GM19240 (cell line): ENCODE measurements at regions not wholly inside any gene's neighbourhood (a gene's known extent, or its start where the extent isn't known, plus 50 kb on each side); places are given as distances from the start of the nearest gene placed in this dataset.

Experiments used
- DNase-seq: peaks from one replicate; pipeline ENCODE4 v3.0.0; 2011; ENCODE audit warnings: low spot score; ENCODE audit not compliant: insufficient read length

DNA sequence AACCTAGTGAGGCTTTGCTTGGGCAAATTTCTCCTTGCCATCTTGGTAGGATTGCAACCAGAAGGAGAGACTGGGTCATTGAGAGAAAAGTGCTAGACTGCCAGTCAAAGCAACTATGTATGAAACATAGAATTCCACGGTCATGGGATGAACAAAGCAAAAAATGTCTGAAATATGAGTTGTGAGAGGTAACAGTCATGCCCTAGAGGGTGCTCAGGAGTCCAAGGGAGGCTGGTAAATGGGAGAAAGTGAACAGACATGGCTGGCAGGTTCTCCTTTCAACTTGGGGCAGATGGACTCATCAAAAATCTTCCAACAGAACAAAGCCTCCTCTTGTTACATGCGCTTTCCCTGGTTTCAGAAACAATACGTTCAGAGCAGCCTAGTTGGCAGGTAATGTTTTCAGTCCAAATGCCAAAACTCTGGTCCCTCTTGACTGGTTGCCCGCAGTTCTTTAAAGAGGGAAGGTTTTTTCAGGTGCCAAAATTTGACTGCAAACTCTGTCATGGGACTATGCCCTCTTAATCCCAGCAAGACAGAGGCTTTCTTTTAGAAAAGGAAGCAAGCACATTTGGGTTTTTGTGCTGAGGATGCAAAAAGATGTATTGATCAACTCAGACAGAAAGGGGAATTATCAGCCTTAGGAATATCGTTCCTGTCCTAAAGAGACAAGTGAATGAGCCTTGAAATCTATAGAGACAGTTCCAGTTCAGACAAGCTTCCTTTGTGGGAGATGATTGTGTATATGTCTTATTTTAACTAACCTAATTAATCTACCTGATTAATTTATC, 68.5 kb upstream of the SASH1 start:
- DNase-seq: no peak

DNA sequence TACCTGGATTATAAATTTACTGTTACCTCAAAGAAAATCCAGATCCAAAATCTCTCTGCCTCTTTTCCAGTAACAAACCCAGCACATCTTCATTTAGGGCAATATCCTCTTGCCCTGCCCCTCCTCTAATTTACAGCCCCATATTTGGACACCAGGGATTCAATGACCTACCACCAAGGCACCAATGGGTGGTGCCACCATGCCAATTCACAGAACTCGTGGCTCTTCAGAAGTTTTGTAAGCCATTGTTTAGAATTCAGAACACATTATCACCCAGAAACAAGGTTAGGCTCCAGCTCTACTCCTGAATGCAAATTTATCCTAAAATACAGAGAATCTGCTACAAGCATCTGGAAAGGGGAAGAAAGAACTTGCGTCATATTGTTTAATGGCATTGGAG, 67.8 kb upstream of the SASH1 start:
- DNase-seq: no peak

- no peak for DNase-seq
Observed at GRCh38 chr6:148285205-148285604, 57.4 kb upstream of the SASH1 start.

- no peak for DNase-seq
Observed at GRCh38 chr6:148286563-148286962, 56.1 kb upstream of the SASH1 start.

GRCh38 chr6:148287623-148288333, 54.9 kb upstream of the SASH1 start:
- DNase-seq: no peak

DNA sequence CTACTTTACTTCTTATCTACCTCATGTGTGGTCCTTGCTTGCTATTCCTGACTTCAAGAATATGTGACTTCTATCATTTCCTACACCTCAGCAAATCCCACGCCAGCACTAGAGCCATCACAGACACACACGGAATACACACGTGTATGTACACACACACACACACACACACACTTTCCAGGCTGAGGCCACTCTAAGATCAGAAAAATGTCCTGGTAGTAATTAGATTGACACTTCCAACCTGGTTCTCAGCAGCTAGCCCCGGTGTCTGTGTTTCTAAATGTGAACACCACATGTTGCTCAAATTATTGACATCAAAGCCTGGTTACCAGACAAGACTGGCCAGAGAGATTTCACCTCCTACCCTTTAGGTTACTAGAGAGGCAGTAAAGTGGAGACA, 54.1 kb upstream of the SASH1 start:
- DNase-seq: no peak

GRCh38 chr6:148289153-148289552, 53.5 kb upstream of the SASH1 start:
- no peak for DNase-seq

GRCh38 chr6:148291876-148292275, 50.8 kb upstream of the SASH1 start:
- DNase-seq: no peak
